ENCODE measurements at regions not wholly inside any gene's neighbourhood (a gene's known extent, or its start where the extent isn't known, plus 50 kb on each side); places are given as distances from the start of the nearest gene placed in this dataset.

DNA sequence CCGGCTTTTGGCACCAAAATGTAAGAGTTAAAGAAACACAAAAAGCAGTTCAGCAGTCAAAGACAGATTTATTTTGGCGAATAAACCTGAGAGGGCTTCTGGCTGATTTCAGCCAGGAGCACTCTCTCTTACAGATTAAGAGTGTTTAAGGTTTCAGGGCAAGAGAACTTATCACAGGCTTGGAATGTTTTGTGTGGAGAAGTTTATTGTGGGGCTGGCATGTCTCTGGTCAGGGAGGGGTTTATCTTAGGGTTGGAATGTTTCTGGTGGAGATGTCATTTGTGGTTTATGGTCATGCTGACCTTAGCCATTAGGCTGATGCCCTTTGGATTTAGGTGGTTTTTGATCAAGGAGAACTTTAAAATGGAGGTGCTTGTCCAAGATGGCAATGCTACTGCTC, 622.3 kb upstream of the PTPRD start:
- TF ChIP-seq GATA2 (IDR thresholded peaks at IDR 0.05; ENCODE audit: low read depth, low read length) (no peak), GATA3 (IDR thresholded peaks at IDR 0.05; ENCODE audit: low read depth, low read length) (no peak)
